SU-DHL-6 (cell line): ENCODE measurements at regions not wholly inside any gene's neighbourhood (a gene's known extent, or its start where the extent isn't known, plus 50 kb on each side); places are given as distances from the start of the nearest gene placed in this dataset.
"Not testable (repeated sequence)": the region's sequence is repeated elsewhere in the genome, so short reads cannot be mapped to it uniquely, and the experiment has no call there.

Experiments used
- H2AFZ ChIP-seq: fragments of 200-600 bp; sonication (generic); 2 replicates; pipeline ENCODE4 v1.6.1; 2014; ENCODE audit warnings: low read depth, mild to moderate bottlenecking, moderate library complexity, mixed read lengths, antibody characterized with exemption, low read length; ENCODE audit not compliant: severe bottlenecking
- H3F3A ChIP-seq: fragments of 200-600 bp; shearing (Covaris generic); 2 replicates; pipeline ENCODE4 v1.6.0; 2016; ENCODE audit warnings: antibody characterized with exemption, mild to moderate bottlenecking; ENCODE audit not compliant: insufficient read depth
- H3K27ac ChIP-seq: fragments of 200-600 bp; sonication (generic); 2 replicates; pipeline ENCODE4 v1.5.1; 2016; ENCODE audit warnings: low read depth, mild to moderate bottlenecking, low read length, moderate library complexity, mixed read lengths
- H3K27me3 ChIP-seq: fragments of 200-600 bp; sonication (generic), shearing (Covaris generic); 2 replicates; pipeline ENCODE4 v1.6.0; 2014; ENCODE audit warnings: mild to moderate bottlenecking, low read length
- H3K36me3 ChIP-seq: fragments of 200-600 bp; sonication (generic); 2 replicates; pipeline ENCODE4 v1.6.1; 2014; ENCODE audit warnings: mild to moderate bottlenecking, low read length, mixed read lengths
- H3K4me2 ChIP-seq: fragments of 300-600, 200-600 bp; shearing (Covaris generic), sonication (generic); 2 replicates; pipeline ENCODE4 v1.6.0; 2014; ENCODE audit warnings: low read length, low read depth, mild to moderate bottlenecking; ENCODE audit not compliant: poor library complexity, severe bottlenecking
- H3K4me3 ChIP-seq: fragments of 200-600 bp; sonication (generic); 2 replicates; pipeline ENCODE4 v1.5.1; 2014; ENCODE audit warnings: antibody characterized with exemption, low read length, mild to moderate bottlenecking, mixed read lengths; ENCODE audit not compliant: insufficient read depth, poor library complexity, severe bottlenecking
- H3K79me2 ChIP-seq: fragments of 200-600 bp; sonication (generic); 2 replicates; pipeline ENCODE4 v1.6.1; 2014; ENCODE audit warnings: mild to moderate bottlenecking, low read length, moderate library complexity; ENCODE audit not compliant: insufficient read depth
- H3K9ac ChIP-seq: fragments of 200-600 bp; sonication (generic); 2 replicates; pipeline ENCODE4 v1.7.0; 2014; ENCODE audit warnings: mild to moderate bottlenecking, low read length
- H3K9me2 ChIP-seq: fragments of 200-600 bp; sonication (generic); replicated peaks from 2 replicates; pipeline ENCODE4 v1.6.1; 2014; ENCODE audit warnings: low read length; ENCODE audit not compliant: insufficient read depth
- H3K9me3 ChIP-seq: fragments of 200-600 bp; sonication (generic); 2 replicates; pipeline ENCODE4 v1.6.1; 2014; ENCODE audit warnings: low read length, mixed read lengths; ENCODE audit not compliant: insufficient read depth
- H4K20me1 ChIP-seq: fragments of 200-600 bp; sonication (generic); 2 replicates; pipeline ENCODE4 v1.6.1; 2014; ENCODE audit warnings: low read depth, mild to moderate bottlenecking, antibody characterized with exemption, low read length, moderate library complexity, mixed read lengths
- CTCF ChIP-seq: fragments of 200-600 bp; sonication (generic); IDR thresholded peaks from one replicate; pipeline ENCODE4 v1.5.1; 2017; ENCODE audit warnings: antibody characterized with exemption, mild to moderate bottlenecking, low read length, moderate library complexity; ENCODE audit not compliant: insufficient read depth, poor library complexity, severe bottlenecking
- EZH2phosphoT487 ChIP-seq: fragments of 200-600 bp; sonication (generic), shearing (Covaris generic); conservative IDR thresholded peaks from 2 replicates; pipeline ENCODE4 v1.6.1; 2018; ENCODE audit warnings: mild to moderate bottlenecking, antibody characterized with exemption, low read length, moderate library complexity, mixed read lengths

GRCh38 chr14:105591052-105591451, 64.7 kb downstream of the TMEM121 start:
- H3K27me3 ChIP-seq, result no peaks in the 10 kb centered on the region
- no peak overlapping the region for H3K9ac ChIP-seq
- H3F3A ChIP-seq, result no peaks in the 10 kb centered on the region
- TF ChIP-seq EZH2phosphoT487 (no peak), CTCF (no peak)
- no peak overlapping the region for H2AFZ ChIP-seq
- H3K36me3 ChIP-seq, result no peaks in the 10 kb centered on the region
- no peak overlapping the region for H3K4me2 ChIP-seq
- H3K27ac ChIP-seq, result peak overlapping the region; percentile 32; the same call in 1 of the 2 replicates
- no peaks in the 10 kb centered on the region for H3K9me2 ChIP-seq
- no peaks in the 10 kb centered on the region for H4K20me1 ChIP-seq
- H3K79me2 ChIP-seq, result no peaks in the 10 kb centered on the region
- H3K9me3 ChIP-seq, result no peaks in the 10 kb centered on the region
- no peak overlapping the region for H3K4me3 ChIP-seq

- H3F3A ChIP-seq, H3K27ac ChIP-seq, H3K4me3 ChIP-seq, H3K4me2 ChIP-seq, H3K9me2 ChIP-seq, H4K20me1 ChIP-seq, H3K36me3 ChIP-seq, H3K79me2 ChIP-seq, H3K27me3 ChIP-seq, H2AFZ ChIP-seq, H3K9ac ChIP-seq, H3K9me3 ChIP-seq: not testable (repeated sequence)
Observed at GRCh38 chr14:105591792-105592341, 65.5 kb downstream of the TMEM121 start.

- H2AFZ ChIP-seq, H3K9me2 ChIP-seq, H3K4me3 ChIP-seq, H3K9ac ChIP-seq, H3K4me2 ChIP-seq, H3K36me3 ChIP-seq, H3K27me3 ChIP-seq, H3K79me2 ChIP-seq, H3K9me3 ChIP-seq, H3F3A ChIP-seq, H3K27ac ChIP-seq, H4K20me1 ChIP-seq: not testable (repeated sequence)
Observed at GRCh38 chr14:105592646-105593045, 66.3 kb downstream of the TMEM121 start.

- H3F3A ChIP-seq, H3K9me3 ChIP-seq, H3K79me2 ChIP-seq, H3K4me3 ChIP-seq, H3K27ac ChIP-seq, H3K36me3 ChIP-seq, H3K27me3 ChIP-seq, H4K20me1 ChIP-seq, H3K9me2 ChIP-seq, H3K4me2 ChIP-seq, H2AFZ ChIP-seq, H3K9ac ChIP-seq: not testable (repeated sequence)
Observed at GRCh38 chr14:105595346-105595745, 69.0 kb downstream of the TMEM121 start.

- not testable (repeated sequence) for H3K9ac ChIP-seq, H4K20me1 ChIP-seq, H3K9me3 ChIP-seq, H3F3A ChIP-seq, H3K36me3 ChIP-seq, H3K9me2 ChIP-seq, H3K27ac ChIP-seq, H3K4me2 ChIP-seq, H3K27me3 ChIP-seq, H3K4me3 ChIP-seq, H2AFZ ChIP-seq, H3K79me2 ChIP-seq
Observed at GRCh38 chr14:105596374-105596773, 70.0 kb downstream of the TMEM121 start.

GRCh38 chr14:105598040-105598763, 71.8 kb downstream of the TMEM121 start:
- not testable (repeated sequence) for H3K4me2 ChIP-seq

GRCh38 chr14:105598925-105599586, 72.7 kb downstream of the TMEM121 start:
- H3F3A ChIP-seq, H2AFZ ChIP-seq, H3K4me3 ChIP-seq, H3K27me3 ChIP-seq, H3K27ac ChIP-seq, H3K9me2 ChIP-seq, H3K79me2 ChIP-seq, H4K20me1 ChIP-seq, H3K4me2 ChIP-seq, H3K9me3 ChIP-seq, H3K36me3 ChIP-seq, H3K9ac ChIP-seq: not testable (repeated sequence)

More at GRCh38 chr14:105598040-105598763, 71.8 kb downstream of the TMEM121 start:
- H3F3A ChIP-seq, H4K20me1 ChIP-seq, H3K4me3 ChIP-seq, H3K9me3 ChIP-seq, H3K9ac ChIP-seq, H3K79me2 ChIP-seq, H3K36me3 ChIP-seq, H3K27ac ChIP-seq, H3K9me2 ChIP-seq, H2AFZ ChIP-seq, H3K27me3 ChIP-seq: not testable (repeated sequence)
